ENCODE measurements at regions not wholly inside any gene's neighbourhood (a gene's known extent, or its start where the extent isn't known, plus 50 kb on each side); places are given as distances from the start of the nearest gene placed in this dataset.

GRCh38 chr9:126165755-126166154 lies 160.9 kb upstream of the MVB12B start:
- Mint-ChIP-seq H3K9me3 (no peaks in the 10 kb centered on the region), H3K27ac (no peak overlapping the region), H3K4me3 (no peak overlapping the region), H3K36me3 (no peaks in the 10 kb centered on the region), H3K27me3 (peaks cover 30 to 49% of the 10 kb centered on the region in 2 donors), H3K4me1 (no peaks in the 10 kb centered on the region)
- ATAC-seq (replicated peaks in 1 of 4): no peak
- ChIA-PET CTCF (no interaction called here), POLR2A (no interaction called here)
- no peaks in the 10 kb centered on the region for H3K9me3 ChIP-seq
- H3K27me3 ChIP-seq (replicated peaks in 1 of 2; ENCODE audit: control insufficient read depth in 2 of 2, extremely low read depth in 1 of 2, insufficient read depth in 2 of 2, low read length in 1 of 2): peaks cover 2 to 60% of the 10 kb centered on the region in 2 experiments
- H3K4me1 ChIP-seq (ENCODE audit: control insufficient read depth in 1 of 2, extremely low read depth in 1 of 2, insufficient read depth in 2 of 2, low read length in 2 of 2): no peaks in the 10 kb centered on the region
- no peak overlapping the region for H3K27ac ChIP-seq (ENCODE audit: low read length)
- peak in 1 of 35 experiments; percentile 18 for DNase-seq
- H3K36me3 ChIP-seq (ENCODE audit: control insufficient read depth in 2 of 2, extremely low read depth in 1 of 2, insufficient read depth in 1 of 2, low read length in 1 of 2): no peaks in the 10 kb centered on the region
- H3K4me3 ChIP-seq (ENCODE audit: control insufficient read depth in 1 of 2, extremely low read depth in 1 of 2, low read length in 1 of 2): no peak overlapping the region
- WGBS (ENCODE audit: insufficient coverage): no CpG with 5 or more reads among the region's 8 CpGs

- Histone ChIP-seq H3K4me3 (ENCODE audit: control insufficient read depth in 1 of 2, extremely low read depth in 1 of 2, low read length in 1 of 2) (no peak overlapping the region), H3K4me1 (ENCODE audit: control insufficient read depth in 1 of 2, extremely low read depth in 1 of 2, insufficient read depth in 2 of 2, low read length in 2 of 2) (no peaks in the 10 kb centered on the region), H3K9me3 (no peaks in the 10 kb centered on the region), H3K27me3 (replicated peaks in 1 of 2; ENCODE audit: control insufficient read depth in 2 of 2, extremely low read depth in 1 of 2, insufficient read depth in 2 of 2, low read length in 1 of 2) (peaks cover 2 to 60% of the 10 kb centered on the region in 2 experiments), H3K27ac (ENCODE audit: low read length) (no peak overlapping the region), H3K36me3 (ENCODE audit: control insufficient read depth in 2 of 2, extremely low read depth in 1 of 2, insufficient read depth in 1 of 2, low read length in 1 of 2) (no peaks in the 10 kb centered on the region)
- DNase-seq (peak in 1 of 35 experiments; percentile 11), ATAC-seq (replicated peaks in 1 of 4) (no peak)
- H3K4me3 Mint-ChIP-seq: no peak overlapping the region
- 75% methylated on average over 6 of the region's 7 CpGs for WGBS (ENCODE audit: insufficient coverage)
- POLR2A ChIA-PET: no interaction called here
- H3K27ac Mint-ChIP-seq: no peak overlapping the region
- peaks cover 30 to 47% of the 10 kb centered on the region in 2 donors for H3K27me3 Mint-ChIP-seq
- CTCF ChIA-PET: no interaction called here
- H3K9me3 Mint-ChIP-seq: no peaks in the 10 kb centered on the region
- no peaks in the 10 kb centered on the region for H3K36me3 Mint-ChIP-seq
- H3K4me1 Mint-ChIP-seq: no peaks in the 10 kb centered on the region
Measured at GRCh38 chr9:126166291-126166690, 160.3 kb upstream of the MVB12B start.

- H3K27me3 ChIP-seq (replicated peaks in 1 of 2; ENCODE audit: control insufficient read depth in 2 of 2, extremely low read depth in 1 of 2, insufficient read depth in 2 of 2, low read length in 1 of 2): peaks cover 2 to 64% of the 10 kb centered on the region in 2 experiments
- H3K4me1 Mint-ChIP-seq: no peaks in the 10 kb centered on the region
- DNase-seq: no peak
- CTCF ChIA-PET: no interaction called here
- H3K27me3 Mint-ChIP-seq: peaks cover 30 to 45% of the 10 kb centered on the region in 2 donors
- no peak overlapping the region for H3K27ac Mint-ChIP-seq
- H3K27ac ChIP-seq (ENCODE audit: low read length): no peak overlapping the region
- no peaks in the 10 kb centered on the region for H3K36me3 ChIP-seq (ENCODE audit: control insufficient read depth in 2 of 2, extremely low read depth in 1 of 2, insufficient read depth in 1 of 2, low read length in 1 of 2)
- H3K4me3 ChIP-seq (ENCODE audit: control insufficient read depth in 1 of 2, extremely low read depth in 1 of 2, low read length in 1 of 2): no peak overlapping the region
- no peaks in the 10 kb centered on the region for H3K36me3 Mint-ChIP-seq
- no peak overlapping the region for H3K4me3 Mint-ChIP-seq
- 75% methylated on average over 4 of the region's 6 CpGs for WGBS (ENCODE audit: insufficient coverage)
- H3K9me3 ChIP-seq: no peaks in the 10 kb centered on the region
- no peaks in the 10 kb centered on the region for H3K9me3 Mint-ChIP-seq
- no peaks in the 10 kb centered on the region for H3K4me1 ChIP-seq (ENCODE audit: control insufficient read depth in 1 of 2, extremely low read depth in 1 of 2, insufficient read depth in 2 of 2, low read length in 2 of 2)
- no peak for ATAC-seq (replicated peaks in 1 of 4)
- POLR2A ChIA-PET: no interaction called here
Measured at GRCh38 chr9:126166866-126167265, 159.8 kb upstream of the MVB12B start.

- Histone ChIP-seq H3K4me3 (ENCODE audit: control insufficient read depth in 1 of 2, extremely low read depth in 1 of 2, low read length in 1 of 2) (no peak overlapping the region), H3K9me3 (no peaks in the 10 kb centered on the region), H3K36me3 (ENCODE audit: control insufficient read depth in 2 of 2, extremely low read depth in 1 of 2, insufficient read depth in 1 of 2, low read length in 1 of 2) (no peaks in the 10 kb centered on the region), H3K27me3 (replicated peaks in 1 of 2; ENCODE audit: control insufficient read depth in 2 of 2, extremely low read depth in 1 of 2, insufficient read depth in 2 of 2, low read length in 1 of 2) (peaks cover 2 to 55% of the 10 kb centered on the region in 2 experiments), H3K4me1 (ENCODE audit: control insufficient read depth in 1 of 2, extremely low read depth in 1 of 2, insufficient read depth in 2 of 2, low read length in 2 of 2) (no peaks in the 10 kb centered on the region), H3K27ac (ENCODE audit: low read length) (no peak overlapping the region)
- Mint-ChIP-seq H3K27me3 (peaks cover 30 to 48% of the 10 kb centered on the region in 2 donors), H3K4me3 (no peak overlapping the region), H3K4me1 (no peaks in the 10 kb centered on the region), H3K27ac (peak overlapping the region in 1 of 2 donors; percentile 1), H3K36me3 (no peaks in the 10 kb centered on the region), H3K9me3 (peaks cover 0 to 4% (median under 1%) of the 10 kb centered on the region in 3 donors)
- DNase-seq (no peak), ATAC-seq (replicated peaks in 1 of 4) (no peak)
- ChIA-PET CTCF (no interaction called here), POLR2A (interaction anchor here in 1 of 2 donors (0.7 kb wide), 1 partner anchor 10 kb away, joined by 3 read pairs; no protein-coding TSS in a partner anchor)
- 55% methylated on average over 4 of the region's 4 CpGs for WGBS (ENCODE audit: insufficient coverage)
Measured at GRCh38 chr9:126169736-126170135, 156.9 kb upstream of the MVB12B start.

- Mint-ChIP-seq H3K36me3 (no peaks in the 10 kb centered on the region), H3K9me3 (peaks cover 2 to 10% (median 7%) of the 10 kb centered on the region in 3 donors)
Measured at GRCh38 chr9:126170286-126170823, 156.3 kb upstream of the MVB12B start.

GRCh38 chr9:126171641-126172040 lies 155.0 kb upstream of the MVB12B start:
- Mint-ChIP-seq H3K27ac (no peak overlapping the region), H3K4me3 (no peak overlapping the region), H3K9me3 (peaks cover 3 to 15% (median 15%) of the 10 kb centered on the region in 3 donors), H3K4me1 (no peaks in the 10 kb centered on the region), H3K27me3 (peaks cover 19 to 32% of the 10 kb centered on the region in 2 donors), H3K36me3 (no peaks in the 10 kb centered on the region)
- Histone ChIP-seq H3K36me3 (ENCODE audit: control insufficient read depth in 2 of 2, extremely low read depth in 1 of 2, insufficient read depth in 1 of 2, low read length in 1 of 2) (no peaks in the 10 kb centered on the region), H3K27me3 (replicated peaks in 1 of 2; ENCODE audit: control insufficient read depth in 2 of 2, extremely low read depth in 1 of 2, insufficient read depth in 2 of 2, low read length in 1 of 2) (peaks cover 2 to 37% of the 10 kb centered on the region in 2 experiments), H3K4me1 (ENCODE audit: control insufficient read depth in 1 of 2, extremely low read depth in 1 of 2, insufficient read depth in 2 of 2, low read length in 2 of 2) (no peaks in the 10 kb centered on the region), H3K4me3 (ENCODE audit: control insufficient read depth in 1 of 2, extremely low read depth in 1 of 2, low read length in 1 of 2) (no peak overlapping the region), H3K27ac (ENCODE audit: low read length) (no peak overlapping the region), H3K9me3 (no peaks in the 10 kb centered on the region)
- 90% methylated on average over 1 of the region's 8 CpGs for WGBS (ENCODE audit: insufficient coverage)
- DNase-seq (no peak), ATAC-seq (replicated peaks in 1 of 4) (no peak)
- POLR2A ChIA-PET: no interaction called here
- CTCF ChIA-PET: no interaction called here

More at GRCh38 chr9:126170286-126170823, 156.3 kb upstream of the MVB12B start:
- Histone ChIP-seq H3K9me3 (no peaks in the 10 kb centered on the region), H3K4me1 (ENCODE audit: control insufficient read depth in 1 of 2, extremely low read depth in 1 of 2, insufficient read depth in 2 of 2, low read length in 2 of 2) (no peaks in the 10 kb centered on the region), H3K27me3 (replicated peaks in 1 of 2; ENCODE audit: control insufficient read depth in 2 of 2, extremely low read depth in 1 of 2, insufficient read depth in 2 of 2, low read length in 1 of 2) (peaks cover 2 to 49% of the 10 kb centered on the region in 2 experiments), H3K4me3 (ENCODE audit: control insufficient read depth in 1 of 2, extremely low read depth in 1 of 2, low read length in 1 of 2) (no peak overlapping the region), H3K36me3 (ENCODE audit: control insufficient read depth in 2 of 2, extremely low read depth in 1 of 2, insufficient read depth in 1 of 2, low read length in 1 of 2) (no peaks in the 10 kb centered on the region), H3K27ac (ENCODE audit: low read length) (no peak overlapping the region)
- ChIA-PET POLR2A (no interaction called here), CTCF (no interaction called here)
- DNase-seq (no peak), ATAC-seq (replicated peaks in 1 of 4) (no peak)
- 84% methylated on average over 5 of the region's 6 CpGs for WGBS (ENCODE audit: insufficient coverage)
- Mint-ChIP-seq H3K27ac (no peak overlapping the region), H3K4me3 (no peak overlapping the region), H3K27me3 (peaks cover 27 to 43% of the 10 kb centered on the region in 2 donors), H3K4me1 (no peaks in the 10 kb centered on the region)

- no peaks in the 10 kb centered on the region for H3K4me1 ChIP-seq (ENCODE audit: control insufficient read depth in 1 of 2, extremely low read depth in 1 of 2, insufficient read depth in 2 of 2, low read length in 2 of 2)
- Mint-ChIP-seq H3K36me3 (no peaks in the 10 kb centered on the region), H3K4me3 (no peak overlapping the region), H3K27me3 (peaks cover 16 to 29% of the 10 kb centered on the region in 2 donors), H3K4me1 (no peaks in the 10 kb centered on the region), H3K27ac (no peak overlapping the region), H3K9me3 (peaks cover 3 to 15% (median 15%) of the 10 kb centered on the region in 3 donors)
- no peak overlapping the region for H3K4me3 ChIP-seq (ENCODE audit: control insufficient read depth in 1 of 2, extremely low read depth in 1 of 2, low read length in 1 of 2)
- H3K27me3 ChIP-seq (replicated peaks in 1 of 2; ENCODE audit: control insufficient read depth in 2 of 2, extremely low read depth in 1 of 2, insufficient read depth in 2 of 2, low read length in 1 of 2): peaks cover 2 to 31% of the 10 kb centered on the region in 2 experiments
- CTCF ChIA-PET: no interaction called here
- no peaks in the 10 kb centered on the region for H3K36me3 ChIP-seq (ENCODE audit: control insufficient read depth in 2 of 2, extremely low read depth in 1 of 2, insufficient read depth in 1 of 2, low read length in 1 of 2)
- WGBS (ENCODE audit: insufficient coverage): 65% methylated on average over 7 of the region's 7 CpGs
- DNase-seq: no peak
- H3K9me3 ChIP-seq: no peaks in the 10 kb centered on the region
- ATAC-seq (replicated peaks in 1 of 4): no peak
- no peak overlapping the region for H3K27ac ChIP-seq (ENCODE audit: low read length)
- POLR2A ChIA-PET: no interaction called here
Measured at GRCh38 chr9:126173401-126173800, 153.2 kb upstream of the MVB12B start.
